Trophoblast cell (in vitro differentiated cells and primary cell): ENCODE measurements at regions not wholly inside any gene's neighbourhood (a gene's known extent, or its start where the extent isn't known, plus 50 kb on each side); places are given as distances from the start of the nearest gene placed in this dataset.

ENCODE experiments used
- DNase-seq, 2 donors: peaks; one replicate each; pipeline ENCODE4 v3.0.0-alpha.2; 2016
- H2AFZ ChIP-seq: 2 replicates; pipeline ENCODE4 v1.6.1; 2013; ENCODE audit warnings: low read length, moderate library complexity, mild to moderate bottlenecking; ENCODE audit not compliant: insufficient read depth, poor library complexity
- H2AK5ac ChIP-seq: 2 replicates; pipeline ENCODE4 v1.6.1; 2013; ENCODE audit warnings: mild to moderate bottlenecking, low read length
- H2BK120ac ChIP-seq: 2 replicates; pipeline ENCODE4 v1.6.1; 2013; ENCODE audit warnings: low read length, mild to moderate bottlenecking, moderate library complexity; ENCODE audit not compliant: insufficient read depth, poor library complexity
- H2BK12ac ChIP-seq: 2 replicates; pipeline ENCODE4 v1.6.1; 2013; ENCODE audit warnings: mild to moderate bottlenecking, low read length, moderate library complexity
- H2BK5ac ChIP-seq: 2 replicates; pipeline ENCODE4 v1.6.1; 2013; ENCODE audit warnings: low read length, low read depth, moderate library complexity, mild to moderate bottlenecking; ENCODE audit not compliant: poor library complexity
- H3K14ac ChIP-seq: 2 replicates; pipeline ENCODE4 v1.6.1; 2013; ENCODE audit warnings: mild to moderate bottlenecking, low read length
- H3K18ac ChIP-seq: 2 replicates; pipeline ENCODE4 v1.6.1; 2013; ENCODE audit warnings: mild to moderate bottlenecking, low read length
- H3K23ac ChIP-seq: 2 replicates; pipeline ENCODE4 v1.6.1; 2013; ENCODE audit warnings: low read length
- H3K27ac ChIP-seq: 2 replicates; pipeline ENCODE4 v1.5.1; 2013; ENCODE audit warnings: low read depth, mild to moderate bottlenecking, inconsistent platforms, low read length, moderate library complexity
- H3K27me3 ChIP-seq: 2 replicates; pipeline ENCODE4 v1.6.1; 2013; ENCODE audit warnings: inconsistent platforms, mild to moderate bottlenecking, low read length, moderate library complexity; ENCODE audit not compliant: insufficient read depth
- H3K36me3 ChIP-seq, 2 experiments: 1 replicate in 1 of 2; 2 replicates in 1 of 2; pipeline ENCODE4 v1.6.1; 2013; ENCODE audit warnings: low read length in 2 of 2, mild to moderate bottlenecking in 2 of 2, moderate library complexity in 1 of 2; ENCODE audit not compliant: insufficient read depth in 2 of 2, control insufficient read depth in 1 of 2
- H3K4ac ChIP-seq: 2 replicates; pipeline ENCODE4 v1.6.1; 2013; ENCODE audit warnings: low read depth, mild to moderate bottlenecking, low read length, moderate library complexity
- H3K4me1 ChIP-seq, 2 experiments: 1 replicate in 1 of 2; 2 replicates in 1 of 2; pipeline ENCODE4 v1.6.1; 2013; ENCODE audit warnings: low read length in 2 of 2, mild to moderate bottlenecking in 2 of 2, moderate library complexity in 1 of 2; ENCODE audit not compliant: insufficient read depth in 2 of 2, control insufficient read depth in 1 of 2
- H3K4me2 ChIP-seq: 2 replicates; pipeline ENCODE4 v1.6.1; 2013; ENCODE audit warnings: inconsistent platforms, mild to moderate bottlenecking, low read length, moderate library complexity
- H3K4me3 ChIP-seq: 2 replicates; pipeline ENCODE4 v1.5.1; 2013; ENCODE audit warnings: mild to moderate bottlenecking, low read depth, low read length, inconsistent platforms
- H3K79me1 ChIP-seq: one replicate; pipeline ENCODE4 v1.6.1; 2013; ENCODE audit warnings: low read length
- H3K79me2 ChIP-seq: 2 replicates; pipeline ENCODE4 v1.6.1; 2013; ENCODE audit warnings: low read length, mild to moderate bottlenecking; ENCODE audit not compliant: control insufficient read depth, insufficient read depth, poor library complexity
- H3K9ac ChIP-seq: 2 replicates; pipeline ENCODE4 v1.6.1; 2013; ENCODE audit warnings: mild to moderate bottlenecking, low read length
- H3K9me3 ChIP-seq: 2 replicates; pipeline ENCODE4 v1.6.1; 2013; ENCODE audit warnings: low read depth, mild to moderate bottlenecking, control low read depth, inconsistent platforms, low read length; ENCODE audit not compliant: insufficient read depth
- H4K12ac ChIP-seq: 2 replicates; pipeline ENCODE4 v1.6.1; 2013; ENCODE audit warnings: low read depth, mild to moderate bottlenecking, low read length, moderate library complexity
- H4K8ac ChIP-seq: 2 replicates; pipeline ENCODE4 v1.6.1; 2013; ENCODE audit warnings: low read depth, mild to moderate bottlenecking, low read length, moderate library complexity
- H4K91ac ChIP-seq: one replicate; pipeline ENCODE4 v1.6.1; 2013; ENCODE audit warnings: low read depth, mild to moderate bottlenecking, low read length, moderate library complexity
- WGBS: extraction: QIAGEN DNeasy Blood & Tissue Kit; methylation state at CpG from one replicate; pipeline ENCODE4 v1.1.7; 2013; ENCODE audit warnings: missing lambda C conversion rate; ENCODE audit not compliant: insufficient read length, insufficient coverage; ENCODE audit errors: extremely low coverage; 5-methylcytosine and 5-hydroxymethylcytosine counted together

- H4K91ac ChIP-seq: no peak overlapping the region
- no peak overlapping the region for H4K8ac ChIP-seq
- no peak overlapping the region for H3K18ac ChIP-seq
- no peaks in the 10 kb centered on the region for H3K36me3 ChIP-seq
- no peaks in the 10 kb centered on the region for H3K79me1 ChIP-seq
- no peak overlapping the region for H3K23ac ChIP-seq
- no peaks in the 10 kb centered on the region for H3K4me1 ChIP-seq
- no peak overlapping the region for H2AFZ ChIP-seq
- no peaks in the 10 kb centered on the region for H3K27me3 ChIP-seq
- no peaks in the 10 kb centered on the region for H3K9me3 ChIP-seq
- no peak overlapping the region for H3K4me2 ChIP-seq
- H2BK12ac ChIP-seq: no peak overlapping the region
- H2BK5ac ChIP-seq: no peak overlapping the region
- no peak for DNase-seq
- H3K14ac ChIP-seq: no peak overlapping the region
- no peak overlapping the region for H4K12ac ChIP-seq
- no peak overlapping the region for H2AK5ac ChIP-seq
- H3K9ac ChIP-seq: no peak overlapping the region
- H3K27ac ChIP-seq: no peak overlapping the region
- no peak overlapping the region for H3K4ac ChIP-seq
- no peak overlapping the region for H2BK120ac ChIP-seq
- no peaks in the 10 kb centered on the region for H3K79me2 ChIP-seq
- no peak overlapping the region for H3K4me3 ChIP-seq
- no CpG with 5 or more reads among the region's 9 CpGs for WGBS
These were observed 90.5 kb upstream of the DDX18 start for GRCh38 chr2:117723888-117724434.

DNA sequence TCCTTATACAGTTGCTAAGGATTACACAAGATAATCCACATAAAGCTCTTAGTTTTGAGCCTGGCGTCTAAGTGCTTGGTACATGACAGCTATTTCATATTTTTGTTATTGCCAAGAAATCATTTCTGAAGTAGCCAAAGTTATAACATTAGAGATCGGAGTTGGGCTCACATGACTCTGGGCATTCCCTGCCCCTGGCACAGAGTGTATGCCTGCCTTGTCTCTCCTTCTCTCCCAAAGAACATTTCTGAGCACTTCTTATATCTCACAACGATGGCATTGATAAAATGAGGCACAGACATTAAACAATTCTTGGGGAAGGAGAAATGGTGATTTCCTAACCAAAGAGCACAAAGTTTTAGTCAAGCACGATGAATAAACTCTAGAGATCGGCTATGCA, 87.7 kb upstream of the DDX18 start:
- Histone ChIP-seq H2BK12ac (no peak overlapping the region), H3K4me1 (no peaks in the 10 kb centered on the region), H4K91ac (no peak overlapping the region), H2BK120ac (no peak overlapping the region), H2AK5ac (no peak overlapping the region), H2AFZ (no peak overlapping the region), H3K14ac (no peak overlapping the region), H3K4ac (no peak overlapping the region), H3K9ac (no peak overlapping the region), H3K18ac (no peak overlapping the region), H3K79me1 (no peaks in the 10 kb centered on the region), H3K23ac (no peak overlapping the region), H3K36me3 (no peaks in the 10 kb centered on the region), H4K12ac (no peak overlapping the region), H3K4me3 (no peak overlapping the region), H2BK5ac (no peak overlapping the region), H4K8ac (no peak overlapping the region), H3K9me3 (no peaks in the 10 kb centered on the region), H3K27ac (no peak overlapping the region), H3K27me3 (no peaks in the 10 kb centered on the region), H3K79me2 (no peaks in the 10 kb centered on the region), H3K4me2 (no peak overlapping the region)
- no CpG with 5 or more reads among the region's 5 CpGs for WGBS
- no peak for DNase-seq

DNA sequence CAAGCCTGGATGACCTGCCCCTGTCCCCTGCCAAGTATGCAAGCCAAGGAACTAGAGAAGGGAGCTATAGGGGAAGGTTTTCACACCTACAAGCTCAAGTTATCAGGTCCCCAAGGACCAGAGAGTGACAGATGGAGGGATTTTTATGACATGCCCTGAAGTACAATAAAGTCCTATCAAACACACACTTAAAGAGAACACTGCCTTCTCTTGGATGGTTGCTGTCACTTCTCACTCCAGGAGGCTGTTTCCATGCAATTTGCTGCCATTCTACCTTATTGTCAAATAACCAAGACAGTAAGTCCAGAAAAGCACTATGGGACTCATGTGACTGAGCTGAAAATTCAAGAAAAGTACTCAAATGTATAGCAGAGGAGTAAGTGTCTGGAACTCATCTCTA, 76.6 kb upstream of the DDX18 start:
- no peaks in the 10 kb centered on the region for H3K27me3 ChIP-seq
- no peak overlapping the region for H3K4ac ChIP-seq

GRCh38 chr2:117738991-117739839, 75.3 kb upstream of the DDX18 start:
- no peak overlapping the region for H2BK120ac ChIP-seq
- H3K4me2 ChIP-seq: no peak overlapping the region
- no peak overlapping the region for H3K9ac ChIP-seq
- H4K91ac ChIP-seq: no peak overlapping the region
- DNase-seq: no peak
- no peak overlapping the region for H2BK12ac ChIP-seq
- no peak overlapping the region for H3K23ac ChIP-seq
- H3K27me3 ChIP-seq: no peaks in the 10 kb centered on the region
- H3K9me3 ChIP-seq: no peaks in the 10 kb centered on the region
- H3K18ac ChIP-seq: no peak overlapping the region
- H4K12ac ChIP-seq: no peak overlapping the region
- H3K27ac ChIP-seq: no peak overlapping the region
- H4K8ac ChIP-seq: no peak overlapping the region
- no peak overlapping the region for H2AK5ac ChIP-seq
- no CpG with 5 or more reads among the region's 2 CpGs for WGBS
- H3K79me2 ChIP-seq: no peaks in the 10 kb centered on the region
- H3K14ac ChIP-seq: no peak overlapping the region
- H2AFZ ChIP-seq: no peak overlapping the region
- no peak overlapping the region for H3K4ac ChIP-seq
- H3K4me1 ChIP-seq: no peaks in the 10 kb centered on the region
- no peak overlapping the region for H2BK5ac ChIP-seq
- H3K4me3 ChIP-seq: no peak overlapping the region
- H3K36me3 ChIP-seq: no peaks in the 10 kb centered on the region
- H3K79me1 ChIP-seq: no peaks in the 10 kb centered on the region

More for the DNA sequence above, 76.6 kb upstream of the DDX18 start:
- no peak overlapping the region for H2BK120ac ChIP-seq
- no peak overlapping the region for H2AFZ ChIP-seq
- no peak overlapping the region for H2BK5ac ChIP-seq
- no peak overlapping the region for H3K23ac ChIP-seq
- no peak overlapping the region for H3K18ac ChIP-seq
- no peak overlapping the region for H3K14ac ChIP-seq
- H4K8ac ChIP-seq: no peak overlapping the region
- no peaks in the 10 kb centered on the region for H3K36me3 ChIP-seq
- no peak overlapping the region for H2AK5ac ChIP-seq
- no peak overlapping the region for H4K91ac ChIP-seq
- H3K4me2 ChIP-seq: no peak overlapping the region
- no peak overlapping the region for H3K9ac ChIP-seq
- no peak overlapping the region for H3K27ac ChIP-seq
- H3K79me2 ChIP-seq: no peaks in the 10 kb centered on the region
- no peak overlapping the region for H4K12ac ChIP-seq
- H3K9me3 ChIP-seq: no peaks in the 10 kb centered on the region
- no peak overlapping the region for H2BK12ac ChIP-seq
- H3K4me1 ChIP-seq: no peaks in the 10 kb centered on the region
- DNase-seq: no peak
- H3K79me1 ChIP-seq: no peaks in the 10 kb centered on the region
- H3K4me3 ChIP-seq: no peak overlapping the region
